Right lobe of liver (tissue), 4 donors: ENCODE measurements at regions not wholly inside any gene's neighbourhood (a gene's known extent, or its start where the extent isn't known, plus 50 kb on each side); places are given as distances from the start of the nearest gene placed in this dataset.

Experiments used
- POLR2A ChIP-seq: fragments of 450-650 bp; IDR thresholded peaks from one replicate; pipeline ENCODE4 v1.6.1; 2017; ENCODE audit warnings: antibody characterized with exemption, mild to moderate bottlenecking
- TF ChIP-seq, protein P1 (sequence below), 4 donors: fragments of 200-600 bp in 3 of 4; fragments of 450-650 bp in 1 of 4; IDR thresholded peaks; one replicate each; pipeline versions ENCODE4 v1.5.1 to v1.8.0; 2016 to 2022; ENCODE audit warnings: antibody characterized with exemption in 4 of 4, mild to moderate bottlenecking in 2 of 4
- donor health status: DM: no; HTN: no; CAD: no.
- donor health status: DM: no; HTN: no; CAD: no.
- donor health status: DM: no; HTN: yes; CAD: no.

DNA sequence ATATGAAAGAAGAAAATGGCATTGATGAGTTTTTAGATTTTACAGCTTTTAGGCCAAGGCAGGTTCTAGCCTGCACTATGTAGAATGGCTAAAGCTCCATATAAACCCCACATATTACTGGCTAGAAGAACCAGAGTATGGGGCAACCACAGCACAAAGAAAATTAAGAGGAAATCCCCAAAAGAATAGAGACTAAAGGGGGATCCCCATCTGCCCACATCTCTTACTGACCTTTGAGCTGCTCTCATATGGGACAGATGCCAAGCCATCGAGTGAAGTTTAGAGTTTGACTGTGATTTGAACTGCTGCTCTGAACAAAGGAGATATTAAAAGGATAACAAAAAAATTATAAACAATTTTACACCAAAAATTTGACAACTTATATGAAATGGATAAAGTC is 102.2 kb upstream of the HAO2 start:
- TF ChIP-seq, protein P1, sequence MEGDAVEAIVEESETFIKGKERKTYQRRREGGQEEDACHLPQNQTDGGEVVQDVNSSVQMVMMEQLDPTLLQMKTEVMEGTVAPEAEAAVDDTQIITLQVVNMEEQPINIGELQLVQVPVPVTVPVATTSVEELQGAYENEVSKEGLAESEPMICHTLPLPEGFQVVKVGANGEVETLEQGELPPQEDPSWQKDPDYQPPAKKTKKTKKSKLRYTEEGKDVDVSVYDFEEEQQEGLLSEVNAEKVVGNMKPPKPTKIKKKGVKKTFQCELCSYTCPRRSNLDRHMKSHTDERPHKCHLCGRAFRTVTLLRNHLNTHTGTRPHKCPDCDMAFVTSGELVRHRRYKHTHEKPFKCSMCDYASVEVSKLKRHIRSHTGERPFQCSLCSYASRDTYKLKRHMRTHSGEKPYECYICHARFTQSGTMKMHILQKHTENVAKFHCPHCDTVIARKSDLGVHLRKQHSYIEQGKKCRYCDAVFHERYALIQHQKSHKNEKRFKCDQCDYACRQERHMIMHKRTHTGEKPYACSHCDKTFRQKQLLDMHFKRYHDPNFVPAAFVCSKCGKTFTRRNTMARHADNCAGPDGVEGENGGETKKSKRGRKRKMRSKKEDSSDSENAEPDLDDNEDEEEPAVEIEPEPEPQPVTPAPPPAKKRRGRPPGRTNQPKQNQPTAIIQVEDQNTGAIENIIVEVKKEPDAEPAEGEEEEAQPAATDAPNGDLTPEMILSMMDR (IDR thresholded peaks at IDR 0.05): no peak
- no peak for TF ChIP-seq POLR2A
